ENCODE measurements at regions not wholly inside any gene's neighbourhood (a gene's known extent, or its start where the extent isn't known, plus 50 kb on each side); places are given as distances from the start of the nearest gene placed in this dataset.

DNA sequence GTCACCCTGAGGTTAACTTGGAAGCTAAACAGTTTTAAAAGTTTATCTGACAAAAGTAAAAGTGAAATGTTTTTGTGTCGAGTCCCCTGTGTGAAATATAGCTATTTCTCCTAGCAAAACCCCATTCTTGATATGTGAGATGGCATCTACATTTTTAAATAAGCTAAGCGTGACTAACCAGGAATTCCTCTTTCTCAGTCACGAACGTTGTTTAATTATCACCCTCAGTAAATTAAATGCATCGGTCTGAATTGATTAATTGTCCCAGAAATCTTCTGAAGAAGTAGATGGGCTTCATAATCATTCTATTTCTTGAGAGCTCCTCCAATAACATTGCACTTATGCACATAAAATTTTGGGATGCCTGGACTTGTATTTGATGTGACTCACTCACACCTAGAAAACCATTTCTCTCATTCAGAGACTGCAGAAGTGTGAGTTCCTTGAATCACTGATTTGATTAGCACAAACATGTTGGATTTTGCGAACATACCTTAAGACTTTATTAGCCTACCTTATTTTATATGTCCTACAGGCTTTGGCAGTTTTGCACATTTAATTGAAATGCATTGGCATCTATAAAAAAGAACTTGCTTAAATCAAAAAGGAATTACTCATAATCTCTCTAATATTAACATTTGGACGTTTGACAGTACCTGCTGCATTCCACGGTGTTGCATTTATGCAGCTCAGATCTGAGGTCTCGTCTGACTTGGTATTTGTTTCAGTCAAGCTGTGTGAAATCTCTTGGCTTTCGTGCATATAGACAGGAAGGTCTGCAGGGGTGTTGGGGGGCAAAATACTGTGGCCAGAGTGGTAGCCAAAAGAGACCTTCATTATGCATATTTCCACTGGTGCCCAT is 475.2 kb downstream of the EPHA4 start:
- no peak for DNase-seq
- intact Hi-C loops (cut with DNase I, micrococcal nuclease), result no loop called here
- no peak for ATAC-seq

DNA sequence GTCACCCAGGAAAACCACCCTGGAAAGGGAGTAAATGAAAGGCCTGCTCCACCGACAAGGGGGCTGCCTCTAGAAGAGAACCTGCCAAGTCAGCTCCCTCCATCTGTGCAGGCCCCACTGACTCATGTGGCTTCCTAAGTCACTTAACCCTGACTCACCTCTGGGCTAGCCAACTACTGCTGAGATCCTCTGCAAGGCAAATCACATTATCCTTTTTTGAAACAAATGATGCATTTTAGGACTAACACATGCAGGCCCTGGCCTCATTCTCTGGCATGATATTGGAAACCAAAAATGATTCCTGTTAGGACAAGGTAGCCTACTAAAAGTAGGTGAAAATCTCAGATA is 474.6 kb downstream of the EPHA4 start:
- DNase-seq, result no peak
- ATAC-seq, result no peak
- intact Hi-C loops (cut with DNase I, micrococcal nuclease), result no loop called here

DNA sequence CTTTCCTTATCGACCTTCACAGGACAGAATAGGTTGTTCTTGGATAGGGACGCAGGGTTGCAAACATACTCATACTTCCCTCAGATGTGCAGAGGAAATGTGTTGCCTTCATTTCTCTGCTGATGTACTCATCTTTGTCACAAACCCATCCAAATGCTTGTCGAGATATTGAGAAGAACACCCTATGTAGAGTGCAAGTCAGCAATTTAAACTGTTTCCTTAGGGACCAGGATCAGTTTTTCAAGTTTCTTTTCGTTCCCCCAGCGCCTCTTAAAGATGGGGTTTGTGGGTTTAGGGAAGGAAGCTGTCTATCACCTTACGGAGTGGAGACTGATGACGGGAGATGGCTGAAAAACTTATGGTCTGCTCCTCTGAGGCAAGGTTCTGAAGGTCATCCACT is 474.2 kb downstream of the EPHA4 start:
- intact Hi-C loops (cut with DNase I, micrococcal nuclease), result no loop called here
- ATAC-seq, result no peak
- DNase-seq, result no peak

DNA sequence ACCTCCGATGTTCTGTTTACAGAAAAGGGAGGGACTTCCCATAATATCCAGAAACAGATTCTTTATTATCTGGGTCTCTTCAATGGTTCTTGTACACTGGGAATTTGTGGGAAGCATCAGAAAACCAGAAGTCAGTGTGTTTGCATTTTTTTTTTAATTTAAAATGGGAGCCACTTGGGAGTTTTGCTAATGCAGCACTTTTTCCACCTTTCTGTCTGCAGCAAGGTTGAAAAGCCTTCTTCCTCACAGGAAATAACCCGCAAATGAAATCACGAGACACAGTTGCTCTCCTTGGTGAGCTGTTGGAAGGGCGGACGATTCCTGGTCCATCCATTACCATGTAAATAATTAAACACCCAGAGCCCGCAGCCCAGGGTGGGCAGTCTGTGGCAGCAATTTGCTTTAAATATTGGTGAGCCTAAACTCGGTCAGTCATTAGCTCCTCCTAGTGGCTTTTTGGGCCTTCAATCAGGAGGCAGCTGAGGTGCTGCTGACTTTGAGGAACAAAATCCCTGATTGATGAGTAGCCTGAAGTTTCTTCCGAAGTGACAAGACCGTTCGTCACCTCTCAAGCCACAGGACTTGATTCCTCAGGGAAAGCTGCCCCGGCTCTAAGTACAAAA is 471.5 kb downstream of the EPHA4 start:
- intact Hi-C loops (cut with DNase I, micrococcal nuclease), result no loop called here
- DNase-seq (no peak), ATAC-seq (no peak)

DNA sequence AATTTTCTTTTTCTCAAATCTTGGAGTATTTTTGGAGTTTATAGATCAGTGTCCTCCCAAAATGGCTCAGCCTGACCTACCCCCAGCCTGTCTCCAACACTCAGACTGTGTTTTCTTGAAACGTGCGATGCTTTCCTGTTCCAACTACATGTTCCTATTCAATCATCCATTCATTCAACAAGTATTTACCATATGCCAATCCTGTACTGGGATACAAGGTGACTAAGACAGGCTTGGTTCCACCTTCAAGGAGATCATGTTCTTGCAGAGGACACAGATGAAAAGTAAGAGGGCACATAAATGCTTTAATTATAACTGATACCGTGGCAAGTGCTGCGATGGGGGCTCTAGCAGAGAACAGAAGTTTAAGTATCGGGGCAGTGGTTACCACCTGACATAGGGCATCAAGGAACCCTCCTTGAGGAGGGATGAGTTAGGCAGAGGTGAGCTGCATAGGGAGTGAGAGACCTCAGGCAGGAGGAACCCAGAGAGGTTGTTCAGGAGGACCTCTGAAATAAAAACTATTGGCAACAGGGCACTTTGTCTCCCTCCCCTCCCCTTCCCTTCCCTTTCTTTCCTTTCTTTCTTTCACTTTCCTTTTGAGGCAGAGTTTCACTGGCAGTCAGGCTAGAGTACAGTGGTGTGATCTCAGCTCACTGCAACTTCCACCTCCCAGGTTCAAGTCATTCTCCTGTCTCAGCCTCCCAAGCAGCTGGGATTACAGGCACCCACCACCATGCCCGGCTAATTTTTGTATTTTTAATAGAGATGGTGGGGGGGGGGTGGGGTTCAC is 469.0 kb downstream of the EPHA4 start:
- DNase-seq, result no peak
- intact Hi-C loops (cut with DNase I, micrococcal nuclease), result no loop called here
- peak; percentile 49 for ATAC-seq

GRCh38 chr2:221103930-221104329 is 468.2 kb downstream of the EPHA4 start:
- no peak for DNase-seq
- ATAC-seq, result no peak
- intact Hi-C loops (cut with DNase I, micrococcal nuclease), result no loop called here

- ATAC-seq, result no peak
- peak in 1 of 2 donors; percentile 19 for DNase-seq
- intact Hi-C loops (cut with DNase I, micrococcal nuclease), result no loop called here
These were observed 467.7 kb downstream of the EPHA4 start for GRCh38 chr2:221104361-221104811.

DNA sequence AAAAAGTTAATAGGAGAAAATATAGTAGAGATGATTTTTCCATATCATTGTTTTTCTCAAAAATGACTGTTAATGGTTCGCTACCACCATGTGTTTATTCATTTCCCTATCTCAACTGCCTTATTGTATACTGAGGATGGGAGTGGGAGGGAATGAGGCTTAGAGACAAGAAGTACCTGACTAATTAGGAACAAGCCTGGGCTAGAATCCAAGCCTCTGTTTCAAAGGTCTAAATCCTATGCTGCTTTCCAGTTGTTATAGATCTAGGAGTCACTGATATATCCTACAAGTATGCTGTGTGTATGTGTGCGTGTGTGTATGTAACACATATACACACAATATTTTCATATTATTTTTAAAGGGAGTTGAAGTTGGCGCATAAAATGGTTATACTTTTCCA is 465.9 kb downstream of the EPHA4 start:
- ATAC-seq, result peak; percentile 47
- intact Hi-C loops (cut with DNase I, micrococcal nuclease), result no loop called here
- DNase-seq, result no peak

DNA sequence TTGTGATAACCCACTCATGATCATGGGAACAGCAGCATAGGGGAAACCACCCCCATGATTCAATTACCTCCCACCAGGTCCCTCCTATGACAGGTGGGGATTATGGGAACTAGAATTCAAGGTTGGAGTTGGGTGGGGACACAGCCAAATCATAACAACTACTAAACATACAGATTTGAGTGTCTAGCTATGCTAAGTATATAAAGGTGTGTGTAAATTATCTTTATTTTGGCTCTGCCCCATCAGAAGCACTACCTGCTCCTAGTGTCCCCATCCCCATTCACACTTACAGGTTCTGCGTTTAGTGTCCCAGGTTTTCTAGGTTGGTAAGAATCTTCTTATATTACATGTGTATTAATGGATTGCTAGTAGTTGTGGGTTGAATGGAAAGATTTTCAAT is 464.7 kb downstream of the EPHA4 start:
- intact Hi-C loops (cut with DNase I, micrococcal nuclease), result no loop called here
- peak; percentile 92 for ATAC-seq
- DNase-seq, result no peak

- ATAC-seq (no peak), DNase-seq (no peak)
- intact Hi-C loops (cut with DNase I, micrococcal nuclease), result no loop called here
These were observed 462.6 kb downstream of the EPHA4 start for GRCh38 chr2:221109552-221109951.

- ATAC-seq (no peak), DNase-seq (no peak)
- intact Hi-C loops (cut with DNase I, micrococcal nuclease), result no loop called here
These were observed 460.4 kb downstream of the EPHA4 start for GRCh38 chr2:221111739-221112138.

- intact Hi-C loops (cut with DNase I, micrococcal nuclease), result no loop called here
- DNase-seq (no peak), ATAC-seq (no peak)
These were observed 459.4 kb downstream of the EPHA4 start for GRCh38 chr2:221112744-221113143.

GRCh38 chr2:221115944-221116343 is 456.2 kb downstream of the EPHA4 start:
- intact Hi-C loops (cut with DNase I, micrococcal nuclease), result no loop called here
- no peak for ATAC-seq
- DNase-seq, result no peak

DNA sequence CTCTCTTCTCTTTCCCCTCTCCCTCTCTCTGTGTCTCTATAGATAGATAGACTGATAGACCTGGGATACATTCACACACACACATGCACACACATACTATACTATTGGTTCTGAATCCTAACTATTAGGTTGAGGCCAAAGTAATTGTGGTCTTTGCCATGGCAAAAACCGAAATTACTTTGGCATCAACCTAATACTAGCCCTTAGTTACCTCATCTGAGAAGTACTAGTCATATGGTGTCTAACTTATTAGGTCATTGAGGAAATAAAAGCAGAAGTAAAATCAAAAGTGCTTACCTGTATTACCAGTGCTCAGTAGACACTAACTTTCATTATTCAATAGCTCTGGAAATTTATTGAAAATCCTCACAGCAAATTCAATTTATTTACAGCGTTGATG is 451.5 kb downstream of the EPHA4 start:
- ATAC-seq (no peak), DNase-seq (no peak)
- intact Hi-C loops (cut with DNase I, micrococcal nuclease), result no loop called here

DNA sequence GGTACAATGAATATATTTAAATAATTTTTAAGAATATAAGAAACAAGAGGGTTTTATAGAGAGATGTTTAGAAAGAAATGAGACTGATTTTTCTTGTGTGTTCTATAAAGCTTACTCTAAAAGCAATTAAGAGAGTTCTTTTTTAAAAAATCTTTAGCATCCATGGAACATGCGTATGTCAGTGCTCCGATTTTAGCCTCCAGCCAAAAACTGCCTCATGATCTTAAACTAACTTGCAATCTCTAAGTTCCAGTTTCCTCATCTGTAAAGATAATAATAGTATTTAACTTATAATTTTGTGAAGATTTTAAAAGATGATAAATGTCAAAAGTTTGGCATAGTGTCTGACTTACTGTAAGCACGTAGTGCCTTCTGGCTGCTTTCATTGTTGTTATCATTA is 448.7 kb downstream of the EPHA4 start:
- ATAC-seq (no peak), DNase-seq (no peak)
- intact Hi-C loops (cut with DNase I, micrococcal nuclease), result no loop called here

- no peak for ATAC-seq
- intact Hi-C loops (cut with DNase I, micrococcal nuclease), result no loop called here
These were observed 447.4 kb downstream of the EPHA4 start for GRCh38 chr2:221124532-221125240.

DNA sequence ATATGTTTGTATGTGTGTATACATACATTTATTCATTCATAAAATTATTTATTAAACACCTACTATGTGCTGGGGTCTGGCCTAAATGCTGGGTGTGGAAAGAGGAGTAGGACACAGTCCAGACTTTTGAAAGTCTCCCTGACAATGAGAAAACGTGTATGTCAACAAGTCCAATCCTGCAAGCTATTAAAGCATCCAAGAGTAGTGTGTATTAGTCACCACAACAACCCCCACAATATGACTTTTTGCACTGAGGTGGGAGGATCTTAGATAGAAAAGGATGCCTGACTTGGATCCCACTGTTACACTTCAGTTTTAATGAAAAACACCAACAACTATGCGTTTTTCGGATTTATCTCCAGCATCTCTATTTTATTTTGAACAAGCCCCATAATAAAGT is 446.4 kb downstream of the EPHA4 start:
- no peak for ATAC-seq
- intact Hi-C loops (cut with DNase I, micrococcal nuclease), result no loop called here

More at GRCh38 chr2:221124532-221125240, 447.4 kb downstream of the EPHA4 start:
- DNase-seq, result no peak

GRCh38 chr2:221129657-221130056 is 442.4 kb downstream of the EPHA4 start:
- intact Hi-C loops (cut with DNase I, micrococcal nuclease), result no loop called here
- DNase-seq (no peak), ATAC-seq (no peak)

More for the DNA sequence above, 446.4 kb downstream of the EPHA4 start:
- DNase-seq, result no peak

GRCh38 chr2:221130431-221130830 is 441.7 kb downstream of the EPHA4 start:
- intact Hi-C loops (cut with DNase I, micrococcal nuclease), result no loop called here

More at GRCh38 chr2:221130431-221130830, 441.7 kb downstream of the EPHA4 start:
- ATAC-seq (no peak), DNase-seq (no peak)
